Tibial nerve (tissue), 3 donors: ENCODE measurements at regions not wholly inside any gene's neighbourhood (a gene's known extent, or its start where the extent isn't known, plus 50 kb on each side); places are given as distances from the start of the nearest gene placed in this dataset.

Source experiments
- CTCF ChIP-seq, 5 experiments: fragments of 200-600 bp in 3 of 5; fragments of 450-650 bp in 2 of 5; sonication (generic) in 3 of 5; IDR thresholded peaks; one replicate each; pipeline ENCODE4 v1.5.1; 2016 to 2019; ENCODE audit warnings: antibody characterized with exemption in 5 of 5, mild to moderate bottlenecking in 3 of 5, moderate library complexity in 2 of 5
- POLR2A ChIP-seq, 2 donors: fragments of 450-650 bp; IDR thresholded peaks; one replicate each; pipeline ENCODE4 v1.6.1; 2017; ENCODE audit warnings: antibody characterized with exemption in 2 of 2, mild to moderate bottlenecking in 2 of 2, moderate library complexity in 2 of 2

- no peak for TF ChIP-seq CTCF (IDR thresholded peaks at IDR 0.05)
- no peak for TF ChIP-seq POLR2A (IDR thresholded peaks at IDR 0.05)
These were observed 240.9 kb upstream of the GULP1 start for GRCh38 chr2:188050726-188051125.
